ENCODE measurements at regions not wholly inside any gene's neighbourhood (a gene's known extent, or its start where the extent isn't known, plus 50 kb on each side); places are given as distances from the start of the nearest gene placed in this dataset.

- H3K4me3 ChIP-seq: no peak overlapping the region
- TF ChIP-seq, protein P1, sequence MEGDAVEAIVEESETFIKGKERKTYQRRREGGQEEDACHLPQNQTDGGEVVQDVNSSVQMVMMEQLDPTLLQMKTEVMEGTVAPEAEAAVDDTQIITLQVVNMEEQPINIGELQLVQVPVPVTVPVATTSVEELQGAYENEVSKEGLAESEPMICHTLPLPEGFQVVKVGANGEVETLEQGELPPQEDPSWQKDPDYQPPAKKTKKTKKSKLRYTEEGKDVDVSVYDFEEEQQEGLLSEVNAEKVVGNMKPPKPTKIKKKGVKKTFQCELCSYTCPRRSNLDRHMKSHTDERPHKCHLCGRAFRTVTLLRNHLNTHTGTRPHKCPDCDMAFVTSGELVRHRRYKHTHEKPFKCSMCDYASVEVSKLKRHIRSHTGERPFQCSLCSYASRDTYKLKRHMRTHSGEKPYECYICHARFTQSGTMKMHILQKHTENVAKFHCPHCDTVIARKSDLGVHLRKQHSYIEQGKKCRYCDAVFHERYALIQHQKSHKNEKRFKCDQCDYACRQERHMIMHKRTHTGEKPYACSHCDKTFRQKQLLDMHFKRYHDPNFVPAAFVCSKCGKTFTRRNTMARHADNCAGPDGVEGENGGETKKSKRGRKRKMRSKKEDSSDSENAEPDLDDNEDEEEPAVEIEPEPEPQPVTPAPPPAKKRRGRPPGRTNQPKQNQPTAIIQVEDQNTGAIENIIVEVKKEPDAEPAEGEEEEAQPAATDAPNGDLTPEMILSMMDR (IDR thresholded peaks at IDR 0.05): no peak
- DNase-seq (no peak), ATAC-seq (no peak)
- no peaks in the 10 kb centered on the region for H3K4me1 ChIP-seq (ENCODE audit: low read depth)
- intact Hi-C loops (cut with DNase I, micrococcal nuclease): no loop called here
- no peaks in the 10 kb centered on the region for H3K9me3 ChIP-seq
- H3K36me3 ChIP-seq (ENCODE audit: low read depth): no peaks in the 10 kb centered on the region
These were observed 108.7 kb upstream of the RGMB start for GRCh38 chr5:98664736-98665135.

GRCh38 chr5:98679963-98680362, 93.5 kb upstream of the RGMB start:
- no peak for ATAC-seq

GRCh38 chr5:98690002-98690401, 83.5 kb upstream of the RGMB start:
- intact Hi-C loops (cut with DNase I, micrococcal nuclease): no loop called here
- no peaks in the 10 kb centered on the region for H3K4me1 ChIP-seq (ENCODE audit: low read depth)

More at GRCh38 chr5:98679963-98680362, 93.5 kb upstream of the RGMB start:
- intact Hi-C loops (cut with DNase I, micrococcal nuclease): no loop called here
- no peak for DNase-seq
- H3K36me3 ChIP-seq (ENCODE audit: low read depth): no peaks in the 10 kb centered on the region
- no peak overlapping the region for H3K4me3 ChIP-seq
- TF ChIP-seq, protein P1 (IDR thresholded peaks at IDR 0.05): no peak
- no peaks in the 10 kb centered on the region for H3K4me1 ChIP-seq (ENCODE audit: low read depth)
- H3K9me3 ChIP-seq: peaks cover 2% of the 10 kb centered on the region

GRCh38 chr5:98694902-98695301, 78.6 kb upstream of the RGMB start:
- H3K9me3 ChIP-seq: peaks cover 7% of the 10 kb centered on the region
- TF ChIP-seq, protein P1 (IDR thresholded peaks at IDR 0.05): no peak
- DNase-seq: no peak
- no peaks in the 10 kb centered on the region for H3K36me3 ChIP-seq (ENCODE audit: low read depth)
- intact Hi-C loops (cut with DNase I, micrococcal nuclease): no loop called here
- no peak for ATAC-seq
- H3K4me1 ChIP-seq (ENCODE audit: low read depth): no peaks in the 10 kb centered on the region
- H3K4me3 ChIP-seq: no peak overlapping the region

More at GRCh38 chr5:98690002-98690401, 83.5 kb upstream of the RGMB start:
- H3K36me3 ChIP-seq (ENCODE audit: low read depth): no peaks in the 10 kb centered on the region
- H3K4me3 ChIP-seq: no peak overlapping the region
- peaks cover 8% of the 10 kb centered on the region for H3K9me3 ChIP-seq
- ATAC-seq: no peak
- no peak for DNase-seq
- TF ChIP-seq, protein P1 (IDR thresholded peaks at IDR 0.05): no peak

DNA sequence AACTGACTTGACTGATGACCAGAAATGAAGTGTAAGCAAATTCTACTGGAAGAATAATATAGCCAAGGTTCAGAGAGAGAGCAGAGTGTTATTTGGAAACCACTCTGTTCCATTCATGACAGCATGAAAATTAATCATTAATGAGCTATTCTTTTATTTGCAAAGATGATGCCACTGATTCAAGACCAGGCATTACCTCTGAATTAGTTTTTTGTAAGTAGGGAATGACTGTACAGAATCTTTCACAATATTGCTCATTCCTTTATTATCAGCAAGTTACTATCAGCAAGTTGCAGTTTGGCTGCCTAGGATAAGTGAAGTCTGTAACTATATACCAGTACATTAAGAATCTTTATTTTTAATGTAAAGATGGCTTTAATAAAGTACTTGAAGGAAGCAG, 75.1 kb upstream of the RGMB start:
- no peak for DNase-seq
- intact Hi-C loops (cut with DNase I, micrococcal nuclease): no loop called here
- Histone ChIP-seq H3K4me1 (ENCODE audit: low read depth) (no peaks in the 10 kb centered on the region), H3K9me3 (peaks cover 3% of the 10 kb centered on the region), H3K36me3 (ENCODE audit: low read depth) (no peaks in the 10 kb centered on the region), H3K4me3 (no peak overlapping the region)
- ATAC-seq: no peak
- TF ChIP-seq, protein P1 (IDR thresholded peaks at IDR 0.05): no peak

GRCh38 chr5:98700730-98701129, 72.7 kb upstream of the RGMB start:
- H3K4me1 ChIP-seq (ENCODE audit: low read depth): no peaks in the 10 kb centered on the region
- H3K9me3 ChIP-seq: no peaks in the 10 kb centered on the region
- H3K36me3 ChIP-seq (ENCODE audit: low read depth): no peaks in the 10 kb centered on the region
- no peak for DNase-seq
- TF ChIP-seq, protein P1 (IDR thresholded peaks at IDR 0.05): no peak
- H3K4me3 ChIP-seq: no peak overlapping the region
- no peak for ATAC-seq
- intact Hi-C loops (cut with DNase I, micrococcal nuclease): no loop called here
